ENCODE measurements at regions not wholly inside any gene's neighbourhood (a gene's known extent, or its start where the extent isn't known, plus 50 kb on each side); places are given as distances from the start of the nearest gene placed in this dataset.

- TF ChIP-seq CTCF (IDR thresholded peaks at IDR 0.05) (no peak), POLR2AphosphoS5 (IDR thresholded peaks at IDR 0.05) (no peak), POLR2A (IDR thresholded peaks at IDR 0.05) (no peak)
Measured at GRCh38 chr1:106111044-106111443, 945.4 kb upstream of the PRMT6 start.
